Omental fat pad (tissue), 3 donors: ENCODE measurements at regions not wholly inside any gene's neighbourhood (a gene's known extent, or its start where the extent isn't known, plus 50 kb on each side); places are given as distances from the start of the nearest gene placed in this dataset.

Source experiments
- ATAC-seq: fragments of 150-250 bp; one replicate; pipeline ENCODE4 v1.9.1; 2016; ENCODE audit warnings: mild to moderate bottlenecking, moderate library complexity; ENCODE audit not compliant: low FRiP score
- DNase-seq: peaks from one replicate; pipeline ENCODE4 v3.0.0-alpha.2; 2019; ENCODE audit warnings: low spot score
- CTCF ChIP-seq, 3 donors: fragments of 450-650 bp; IDR thresholded peaks; one replicate each; pipeline ENCODE4 v1.5.1; 2016 to 2017; ENCODE audit warnings: antibody characterized with exemption in 3 of 3, mild to moderate bottlenecking in 3 of 3, moderate library complexity in 2 of 3

GRCh38 chr5:173689737-173690360 is 73.4 kb upstream of the BOD1 start:
- ATAC-seq = no peak
- no peak for DNase-seq

GRCh38 chr5:173691931-173692330 is 75.5 kb upstream of the BOD1 start:
- TF ChIP-seq CTCF (IDR thresholded peaks at IDR 0.05) = no peak
- ATAC-seq (no peak), DNase-seq (no peak)

More at GRCh38 chr5:173689737-173690360, 73.4 kb upstream of the BOD1 start:
- TF ChIP-seq CTCF (IDR thresholded peaks at IDR 0.05) = no peak

GRCh38 chr5:173693670-173694069 is 77.2 kb upstream of the BOD1 start:
- no peak for TF ChIP-seq CTCF (IDR thresholded peaks at IDR 0.05)
- DNase-seq = no peak
- ATAC-seq = no peak

- ATAC-seq (no peak), DNase-seq (no peak)
- no peak for TF ChIP-seq CTCF (IDR thresholded peaks at IDR 0.05)
Observed at GRCh38 chr5:173696216-173696615, 79.8 kb upstream of the BOD1 start.

GRCh38 chr5:173697931-173698579 is 81.6 kb upstream of the BOD1 start:
- DNase-seq (no peak), ATAC-seq (no peak)
- TF ChIP-seq CTCF (IDR thresholded peaks at IDR 0.05) = no peak

GRCh38 chr5:173699966-173700365 is 83.5 kb upstream of the BOD1 start:
- ATAC-seq = no peak
- TF ChIP-seq CTCF (IDR thresholded peaks at IDR 0.05) = no peak
- no peak for DNase-seq

- no peak for DNase-seq
- ATAC-seq = no peak
- TF ChIP-seq CTCF (IDR thresholded peaks at IDR 0.05) = no peak
Observed at GRCh38 chr5:173703466-173703865, 87.0 kb upstream of the BOD1 start.
